OCI-LY7 (cell line): ENCODE measurements at regions not wholly inside any gene's neighbourhood (a gene's known extent, or its start where the extent isn't known, plus 50 kb on each side); places are given as distances from the start of the nearest gene placed in this dataset.

ENCODE experiments used
- BruUV-seq: library from RNA; stranded (reverse); fragments of 400-500 nt; replicated peaks from 2 replicates; lab custom pipeline; 2021; lab: Mats Ljungman, UMichigan
- CTCF ChIA-PET: fragments of 300-600 bp; sonication (Branson Sonifier 250); formaldehyde crosslinking; loops from one replicate; lab custom pipeline; 2022; ENCODE audit warnings: antibody characterized with exemption; ENCODE audit not compliant: unreplicated experiment; lab: Charles Lee
- POLR2A ChIA-PET: fragments of 300-600 bp; sonication (Branson Sonifier 250); formaldehyde crosslinking; loops from one replicate; lab custom pipeline; 2022; ENCODE audit warnings: antibody characterized with exemption; lab: Charles Lee
- DNase-seq: peaks from one replicate; pipeline ENCODE4 v3.0.0-alpha.2; 2015; ENCODE audit warnings: low spot score
- H2AFZ ChIP-seq: fragments of 200-600 bp; sonication (generic), shearing (Covaris generic); 2 replicates; pipeline ENCODE4 v1.6.1; 2014; ENCODE audit warnings: mild to moderate bottlenecking, antibody characterized with exemption, low read length, moderate library complexity
- H3K27ac ChIP-seq: fragments of 200-600 bp; sonication (generic); 2 replicates; pipeline ENCODE4 v1.5.1; 2014; ENCODE audit warnings: mixed run types, low read depth, mild to moderate bottlenecking, moderate library complexity, low read length, inconsistent platforms; ENCODE audit not compliant: poor library complexity, severe bottlenecking
- H3K36me3 ChIP-seq: fragments of 200-600 bp; sonication (generic); 2 replicates; pipeline ENCODE4 v1.6.1; 2014; ENCODE audit warnings: mild to moderate bottlenecking, antibody characterized with exemption, low read length, moderate library complexity, mixed read lengths; ENCODE audit not compliant: insufficient read depth
- H3K4me1 ChIP-seq: fragments of 200-600 bp; sonication (generic); 2 replicates; pipeline ENCODE4 v1.5.1; 2014; ENCODE audit warnings: mild to moderate bottlenecking, low read length; ENCODE audit not compliant: insufficient read depth, poor library complexity, severe bottlenecking
- H3K4me2 ChIP-seq: fragments of 200-600 bp; sonication (generic); 2 replicates; pipeline ENCODE4 v1.6.1; 2014; ENCODE audit warnings: mild to moderate bottlenecking, low read length
- H3K4me3 ChIP-seq: fragments of 200-600 bp; sonication (generic); 2 replicates; pipeline ENCODE4 v1.5.1; 2014; ENCODE audit warnings: mild to moderate bottlenecking, low read depth, low read length; ENCODE audit not compliant: poor library complexity, severe bottlenecking
- H3K79me2 ChIP-seq: fragments of 200-600 bp; sonication (generic); 2 replicates; pipeline ENCODE4 v1.6.1; 2016; ENCODE audit warnings: low read depth, mild to moderate bottlenecking, low read length, moderate library complexity, mixed read lengths; ENCODE audit not compliant: insufficient read depth
- H3K9me2 ChIP-seq: fragments of 200-600 bp; sonication (generic); 2 replicates; pipeline ENCODE4 v1.6.1; 2016; ENCODE audit warnings: mild to moderate bottlenecking, low read length, mixed read lengths; ENCODE audit not compliant: insufficient read depth
- H3K9me3 ChIP-seq: fragments of 200-600 bp; sonication (generic); 2 replicates; pipeline ENCODE4 v1.6.1; 2014; ENCODE audit warnings: mild to moderate bottlenecking, mixed run types, low read length, mixed read lengths
- H4K20me1 ChIP-seq: fragments of 200-600 bp; sonication (generic); 2 replicates; pipeline ENCODE4 v1.6.1; 2014; ENCODE audit warnings: mild to moderate bottlenecking, antibody characterized with exemption, low read length, moderate library complexity, mixed read lengths; ENCODE audit not compliant: insufficient read depth
- CTCF ChIP-seq: fragments of 200-600 bp; sonication (generic); conservative IDR thresholded peaks from 2 replicates; pipeline ENCODE4 v1.5.1; 2014; ENCODE audit warnings: mild to moderate bottlenecking, antibody characterized with exemption, low read length, moderate library complexity, mixed read lengths
- EZH2phosphoT487 ChIP-seq: fragments of 200-600 bp; sonication (generic); IDR thresholded peaks from 2 replicates; pipeline ENCODE4 v1.6.1; 2018; ENCODE audit warnings: low read depth, borderline replicate concordance, mild to moderate bottlenecking, mixed run types, antibody characterized with exemption, low read length, moderate library complexity, mixed read lengths
- intact Hi-C: fragments of 100-400 bp; cut with micrococcal nuclease; formaldehyde crosslinking; loops from one replicate; pipeline ENCODE4 v1.10.0; 2022; ENCODE audit not compliant: unreplicated experiment

DNA sequence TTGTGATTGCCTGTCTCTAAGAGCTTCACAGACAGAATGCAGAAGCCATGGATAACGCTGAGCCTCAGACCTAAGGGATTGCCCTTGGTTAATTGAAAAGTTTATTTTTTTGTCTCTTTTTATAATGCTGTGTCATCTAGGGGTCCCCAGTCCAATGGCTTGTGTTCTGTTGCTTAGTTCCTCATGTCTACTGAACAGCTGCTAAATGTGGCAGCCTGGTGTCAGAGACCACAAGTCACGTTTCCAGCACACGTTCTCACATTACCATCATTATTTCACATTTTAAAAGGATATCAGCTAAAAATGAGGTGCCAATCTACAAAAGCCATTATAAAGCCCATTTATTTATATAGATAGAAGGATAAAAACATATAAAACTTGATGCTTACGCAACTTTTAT lies 1362.0 kb downstream of the PCDH9 start:
- Histone ChIP-seq H3K9me2 (no peaks in the 10 kb centered on the region), H2AFZ (no peak overlapping the region), H3K27ac (no peak overlapping the region), H3K9me3 (no peaks in the 10 kb centered on the region), H3K36me3 (no peaks in the 10 kb centered on the region), H3K79me2 (no peaks in the 10 kb centered on the region), H3K4me1 (no peaks in the 10 kb centered on the region), H3K4me2 (no peak overlapping the region), H3K4me3 (no peak overlapping the region), H4K20me1 (no peaks in the 10 kb centered on the region)
- no peak for DNase-seq
- CTCF ChIA-PET, result no interaction called here
- POLR2A ChIA-PET, result no interaction called here
- intact Hi-C loops, result no loop called here
- TF ChIP-seq EZH2phosphoT487 (no peak), CTCF (no peak)
- BruUV-seq, result no TSS peak

- CTCF ChIA-PET, result no interaction called here
- H4K20me1 ChIP-seq, result no peaks in the 10 kb centered on the region
These were observed 1364.0 kb downstream of the PCDH9 start for GRCh38 chr13:65866138-65866537.

More at GRCh38 chr13:65866138-65866537, 1364.0 kb downstream of the PCDH9 start:
- TF ChIP-seq EZH2phosphoT487 (no peak), CTCF (no peak)
- H3K4me1 ChIP-seq, result no peaks in the 10 kb centered on the region
- DNase-seq, result no peak
- no TSS peak for BruUV-seq
- H3K4me3 ChIP-seq, result no peak overlapping the region
- no peaks in the 10 kb centered on the region for H3K9me2 ChIP-seq
- H3K36me3 ChIP-seq, result no peaks in the 10 kb centered on the region
- POLR2A ChIA-PET, result interaction anchor here (0.7 kb wide), 1 partner anchor 9 kb away, joined by 5 read pairs; no protein-coding TSS in a partner anchor
- no peak overlapping the region for H3K4me2 ChIP-seq
- H3K79me2 ChIP-seq, result no peaks in the 10 kb centered on the region
- H2AFZ ChIP-seq, result no peak overlapping the region
- H3K27ac ChIP-seq, result no peak overlapping the region
- intact Hi-C loops, result no loop called here
- H3K9me3 ChIP-seq, result no peaks in the 10 kb centered on the region
